LNCaP clone FGC (cell line): ENCODE measurements at regions not wholly inside any gene's neighbourhood (a gene's known extent, or its start where the extent isn't known, plus 50 kb on each side); places are given as distances from the start of the nearest gene placed in this dataset.

Source experiments
- DNase-seq: peaks from one replicate; pipeline ENCODE4 v3.0.0-alpha.2; 2011; ENCODE audit warnings: low read depth
- H3K4me3 ChIP-seq: 2 replicates; pipeline ENCODE4 v1.5.1; 2011; ENCODE audit warnings: mild to moderate bottlenecking, low read depth, low read length, control low read depth
- CTCF ChIP-seq: IDR thresholded peaks from 2 replicates; pipeline ENCODE4 v1.5.1; 2012; ENCODE audit warnings: mild to moderate bottlenecking; ENCODE audit not compliant: control insufficient read depth, insufficient read depth; ENCODE audit errors: extremely low read depth

- no peak for DNase-seq
- no peak for TF ChIP-seq CTCF
- H3K4me3 ChIP-seq = no peak overlapping the region
Observed at GRCh38 chr11:80598905-80599304, 1158.1 kb upstream of the TENM4 start.

DNA sequence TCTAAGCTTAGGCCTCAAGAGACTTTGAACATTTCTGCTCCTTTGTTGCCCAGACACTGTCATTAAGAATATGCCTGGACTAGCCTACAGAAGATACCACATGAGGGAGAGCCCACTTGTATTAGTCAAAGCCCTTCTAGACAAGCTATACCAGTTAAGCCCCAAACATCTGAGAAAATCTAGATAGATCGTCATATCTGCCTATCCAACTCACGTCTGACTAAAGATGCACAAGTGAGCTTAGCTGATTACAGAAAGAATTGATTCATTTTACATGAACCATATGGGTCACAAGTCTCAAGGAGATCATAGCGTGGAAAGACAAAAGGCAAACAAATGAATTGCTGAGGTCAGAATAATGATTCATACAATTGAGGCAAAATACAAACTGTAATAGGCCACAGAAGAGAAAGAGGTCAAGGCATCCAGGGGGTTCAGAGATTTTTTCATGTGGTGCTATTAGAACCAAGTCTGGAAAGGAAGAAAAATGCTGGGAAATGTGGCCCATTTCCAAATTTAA, 1155.5 kb upstream of the TENM4 start:
- TF ChIP-seq CTCF = no peak
- H3K4me3 ChIP-seq = no peak overlapping the region
- no peak for DNase-seq

- TF ChIP-seq CTCF = no peak
- H3K4me3 ChIP-seq = no peak overlapping the region
- no peak for DNase-seq
Observed at GRCh38 chr11:80595011-80595410, 1154.2 kb upstream of the TENM4 start.

DNA sequence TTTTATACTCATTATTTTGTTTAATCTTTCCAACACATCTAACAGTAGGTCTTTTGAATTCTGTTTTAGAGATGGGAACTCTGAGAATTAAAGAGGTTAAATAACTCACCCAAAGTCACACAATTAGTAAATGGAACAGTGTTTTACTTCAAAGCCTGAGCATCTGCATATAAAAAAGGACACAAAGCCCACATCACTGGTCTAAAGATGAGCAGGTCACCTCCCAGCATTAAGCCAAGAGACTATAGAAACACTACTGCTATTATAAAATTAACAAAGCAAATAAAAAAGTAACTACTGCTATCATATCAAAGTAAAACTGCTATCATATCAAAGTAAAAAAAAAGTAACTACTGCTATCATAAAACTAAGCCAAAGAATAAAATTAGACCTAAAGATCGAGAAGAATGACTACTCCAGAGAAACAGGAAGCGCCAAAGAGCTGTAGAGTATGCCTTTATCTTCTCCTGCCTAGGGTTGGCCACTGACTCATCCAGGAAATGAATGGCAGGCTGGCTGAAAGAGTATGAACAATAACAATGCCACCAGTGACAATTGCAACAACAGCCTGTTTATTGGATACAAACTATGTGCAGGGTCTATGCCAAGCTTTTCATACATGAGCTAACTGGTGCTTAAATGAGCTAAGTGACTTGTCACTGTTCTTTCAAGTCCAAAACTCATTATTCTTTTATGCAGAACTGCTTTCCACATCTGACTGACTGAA, 1153.0 kb upstream of the TENM4 start:
- no peak for TF ChIP-seq CTCF
- no peak overlapping the region for H3K4me3 ChIP-seq
- no peak for DNase-seq

GRCh38 chr11:80592546-80592945, 1151.7 kb upstream of the TENM4 start:
- H3K4me3 ChIP-seq = no peak overlapping the region
- no peak for DNase-seq
- no peak for TF ChIP-seq CTCF

DNA sequence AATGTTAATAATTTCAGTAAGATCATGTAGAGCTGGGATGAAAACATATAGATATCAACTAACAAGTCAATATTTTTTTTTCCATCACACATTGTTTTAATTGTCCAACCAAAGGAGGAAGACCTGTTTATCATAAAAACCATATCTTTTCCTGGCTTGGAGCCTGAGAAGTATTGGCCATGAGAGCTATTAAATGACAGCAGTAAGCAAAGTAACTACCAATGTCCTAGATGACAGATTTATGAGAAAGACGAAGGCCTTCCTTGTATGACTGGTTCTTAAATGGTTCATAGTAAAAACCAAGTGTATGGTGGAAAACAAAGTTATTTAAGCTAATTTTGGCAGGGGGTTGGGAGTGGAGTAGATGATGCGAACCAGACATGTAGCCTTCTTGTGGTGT, 1147.1 kb upstream of the TENM4 start:
- peak; percentile 98 for DNase-seq
- TF ChIP-seq CTCF = no peak
- H3K4me3 ChIP-seq = no peak overlapping the region

DNA sequence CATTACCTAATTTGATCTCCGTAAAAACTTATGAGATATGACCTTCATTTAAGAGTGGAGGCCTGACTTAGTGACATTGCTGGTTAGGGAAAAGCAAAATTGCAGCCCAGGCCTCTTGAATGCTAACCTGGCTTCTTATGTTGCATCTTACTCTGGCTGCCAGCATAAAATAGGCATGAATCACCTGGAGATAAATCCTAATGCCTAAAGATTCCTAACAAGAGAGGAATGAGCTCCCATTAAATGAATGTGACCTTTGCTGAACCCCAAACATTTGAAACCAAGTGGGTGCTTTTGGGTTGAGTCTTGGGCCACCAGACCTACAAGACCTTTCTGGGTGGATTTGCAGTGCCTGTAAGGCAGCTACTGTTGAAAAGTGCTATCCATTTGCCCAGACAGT, 1145.6 kb upstream of the TENM4 start:
- TF ChIP-seq CTCF = no peak
- H3K4me3 ChIP-seq = no peak overlapping the region
- no peak for DNase-seq
